GM21529 (cell line): ENCODE measurements at regions not wholly inside any gene's neighbourhood (a gene's known extent, or its start where the extent isn't known, plus 50 kb on each side); places are given as distances from the start of the nearest gene placed in this dataset.

Source experiments
- ATAC-seq: cut with Tn5 transposase; IDR thresholded peaks from one replicate; pipeline ENCODE4 v1.9.1; 2021; ENCODE audit not compliant: unreplicated experiment

GRCh38 chrX:43560247-43560946 lies 95.7 kb upstream of the MAOA start:
- no peak for ATAC-seq

- ATAC-seq, result no peak
Measured at GRCh38 chrX:43562372-43562771, 93.7 kb upstream of the MAOA start.

- no peak for ATAC-seq
Measured at GRCh38 chrX:43564953-43565352, 91.1 kb upstream of the MAOA start.

GRCh38 chrX:43566170-43566569 lies 89.9 kb upstream of the MAOA start:
- no peak for ATAC-seq

- ATAC-seq, result no peak
Measured at GRCh38 chrX:43573441-43574015, 82.6 kb upstream of the MAOA start.

- no peak for ATAC-seq
Measured at GRCh38 chrX:43580621-43581020, 75.5 kb upstream of the MAOA start.

GRCh38 chrX:43581167-43581566 lies 74.9 kb upstream of the MAOA start:
- ATAC-seq, result no peak

GRCh38 chrX:43581888-43582539 lies 74.1 kb upstream of the MAOA start:
- no peak for ATAC-seq

- no peak for ATAC-seq
Measured at GRCh38 chrX:43582540-43582913, 73.6 kb upstream of the MAOA start.

GRCh38 chrX:43585922-43586321 lies 70.2 kb upstream of the MAOA start:
- ATAC-seq, result no peak

GRCh38 chrX:43586830-43587229 lies 69.3 kb upstream of the MAOA start:
- ATAC-seq, result no peak

GRCh38 chrX:43589735-43590134 lies 66.4 kb upstream of the MAOA start:
- no peak for ATAC-seq

GRCh38 chrX:43590150-43590549 lies 65.9 kb upstream of the MAOA start:
- no peak for ATAC-seq

- ATAC-seq, result no peak
Measured at GRCh38 chrX:43592597-43592996, 63.5 kb upstream of the MAOA start.

GRCh38 chrX:43595931-43596330 lies 60.2 kb upstream of the MAOA start:
- no peak for ATAC-seq

GRCh38 chrX:43604753-43605152 lies 51.3 kb upstream of the MAOA start:
- no peak for ATAC-seq

GRCh38 chrX:43605351-43605750 lies 50.7 kb upstream of the MAOA start:
- no peak for ATAC-seq
